ENCODE measurements at regions not wholly inside any gene's neighbourhood (a gene's known extent, or its start where the extent isn't known, plus 50 kb on each side); places are given as distances from the start of the nearest gene placed in this dataset.
"Not testable (repeated sequence)": the region's sequence is repeated elsewhere in the genome, so short reads cannot be mapped to it uniquely, and the experiment has no call there.

DNA sequence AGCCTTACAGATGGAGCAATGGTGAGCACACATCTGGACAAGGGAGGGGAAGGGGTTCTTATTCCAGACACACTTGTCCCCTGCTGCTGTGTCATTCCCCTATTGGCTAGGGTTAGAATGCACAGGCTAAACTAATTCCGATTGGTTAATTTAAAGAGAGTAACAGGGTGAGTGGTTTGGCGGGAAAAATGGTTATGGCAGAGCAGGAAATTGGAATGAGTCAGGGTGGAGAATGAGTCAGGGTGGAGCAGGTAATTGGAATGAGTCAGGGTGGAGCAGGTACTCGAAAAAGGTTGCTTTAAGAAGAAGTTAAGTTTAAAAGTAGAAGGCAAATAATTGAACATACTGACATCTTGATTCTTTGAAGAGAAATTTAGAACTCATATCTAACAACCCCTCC is 112.5 kb downstream of the VSIG4 start:
- TF ChIP-seq POLR2AphosphoS5 (IDR thresholded peaks at IDR 0.05; ENCODE audit: low read depth, low read length); CTCF (IDR thresholded peaks at IDR 0.05); SIN3A (IDR thresholded peaks at IDR 0.05; ENCODE audit: borderline replicate concordance, insufficient read depth, low read depth, low read length): not testable (repeated sequence)
